ENCODE measurements at regions not wholly inside any gene's neighbourhood (a gene's known extent, or its start where the extent isn't known, plus 50 kb on each side); places are given as distances from the start of the nearest gene placed in this dataset.
"Not testable (repeated sequence)": the region's sequence is repeated elsewhere in the genome, so short reads cannot be mapped to it uniquely, and the experiment has no call there.

GRCh38 chr3:150341891-150342290 lies 66.2 kb upstream of the TSC22D2 start (continued):
- TF ChIP-seq SP4 (IDR thresholded peaks at IDR 0.05; ENCODE audit: low read length) (no peak), YY1 (IDR thresholded peaks at IDR 0.05; ENCODE audit: low read depth, low read length) (no peak), BACH1 (IDR thresholded peaks at IDR 0.05; ENCODE audit: low read length) (no peak), SP2 (IDR thresholded peaks at IDR 0.05; ENCODE audit: low read length) (no peak)

GRCh38 chr3:150336363-150336762 lies 71.7 kb upstream of the TSC22D2 start:
- H2BK20ac ChIP-seq (ENCODE audit: low read length); DNase-seq (ENCODE audit: low read depth in 1 of 2, low spot score in 2 of 2); H3K9ac ChIP-seq (replicated peaks in 1 of 4; ENCODE audit: extremely low read depth in 1 of 4, low read depth in 3 of 4, low read length in 3 of 4); H3K9me3 ChIP-seq (ENCODE audit: insufficient read depth in 2 of 2, low read depth in 1 of 2, low read length in 1 of 2); H4K8ac ChIP-seq (ENCODE audit: extremely low read depth, insufficient read depth, low read length); H4K5ac ChIP-seq (ENCODE audit: insufficient read length, low read depth, low read length); H3K23me2 ChIP-seq (ENCODE audit: low read depth, low read length); H3K36me3 ChIP-seq (ENCODE audit: control insufficient read depth in 2 of 4, insufficient read depth in 4 of 4, low read length in 3 of 4); H3K4me3 ChIP-seq (ENCODE audit: extremely low read depth in 1 of 4, insufficient read depth in 2 of 4, low read depth in 3 of 4, low read length in 4 of 4); H2BK15ac ChIP-seq (ENCODE audit: low read length); H3K18ac ChIP-seq (ENCODE audit: extremely low read depth, low read length); H2BK12ac ChIP-seq (ENCODE audit: low read depth, low read length); FAIRE-seq; H3K56ac ChIP-seq (replicated peaks; ENCODE audit: insufficient read length, low read depth, low read length); H3K27me3 ChIP-seq (replicated peaks in 1 of 4; ENCODE audit: control insufficient read depth in 3 of 4, extremely low read depth in 1 of 4, insufficient read depth in 3 of 4, low read length in 3 of 4); H3K4ac ChIP-seq (replicated peaks; ENCODE audit: insufficient read length, low read depth, low read length); H3K79me1 ChIP-seq (ENCODE audit: low read depth, low read length); H4K20me1 ChIP-seq (replicated peaks in 1 of 2; ENCODE audit: control insufficient read depth in 1 of 2, insufficient read depth in 2 of 2, low read length in 2 of 2); H3K14ac ChIP-seq (ENCODE audit: insufficient read length); H3K4me1 ChIP-seq (replicated peaks in 1 of 4; ENCODE audit: control insufficient read depth in 3 of 4, insufficient read depth in 4 of 4, low read length in 3 of 4); H3K79me2 ChIP-seq (ENCODE audit: control insufficient read depth in 1 of 2, insufficient read depth in 2 of 2, low read length in 2 of 2); H2AFZ ChIP-seq (ENCODE audit: low read length); H2AK5ac ChIP-seq (ENCODE audit: low read depth, low read length); H3K27ac ChIP-seq (ENCODE audit: low read depth, low read length); H4K91ac ChIP-seq (replicated peaks; ENCODE audit: insufficient read length, low read length); H2BK120ac ChIP-seq (replicated peaks; ENCODE audit: low read depth, low read length); H3K23ac ChIP-seq (ENCODE audit: insufficient read length); H2BK5ac ChIP-seq (ENCODE audit: low read depth, low read length); POLR2A ChIA-PET (ENCODE audit: partially characterized antibody): not testable (repeated sequence)
- CTCF ChIA-PET (ENCODE audit: partially characterized antibody), result interaction anchor here (1.0 to 1.3 kb wide), 2 partner anchors 11 to 122 kb away, joined by 3 read pairs; no protein-coding TSS in a partner anchor
- 94% methylated on average over 9 of the region's 9 CpGs; no CpG with 5 or more reads in 1 of the 2 experiments for WGBS, 2 experiments (ENCODE audit: extremely low coverage in 1 of 2, insufficient coverage in 1 of 2, insufficient read length in 1 of 2, insufficient replicate concordance in 2 of 2, low coverage in 1 of 2, low lambda C conversion rate in 2 of 2, missing lambda C conversion rate in 1 of 2)
- peak overlapping the region in 1 of 2 experiments; percentile 47; a peak in 1 of 4 replicates for H3K4me2 ChIP-seq (ENCODE audit: insufficient read depth in 1 of 2, low read depth in 2 of 2, low read length in 2 of 2)
